ENCODE measurements at regions not wholly inside any gene's neighbourhood (a gene's known extent, or its start where the extent isn't known, plus 50 kb on each side); places are given as distances from the start of the nearest gene placed in this dataset.

DNA sequence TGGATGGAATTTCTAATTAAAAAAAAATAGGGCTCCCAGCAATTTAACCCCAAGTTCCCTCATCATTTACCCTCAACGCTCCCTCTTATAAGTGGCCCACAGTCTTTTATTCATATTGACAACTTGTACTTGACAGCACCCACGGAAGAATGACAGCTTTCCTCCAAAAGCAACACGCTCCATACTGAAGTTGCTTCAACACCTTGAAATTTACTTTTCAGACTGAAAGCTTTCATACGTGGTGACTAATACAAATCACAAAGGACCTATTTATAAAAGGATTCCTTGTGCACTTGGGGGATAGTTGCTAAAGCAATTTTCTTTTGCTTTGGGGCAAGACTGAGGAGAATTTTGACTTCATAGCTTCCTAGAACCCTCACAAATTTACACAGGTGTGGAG lies 1629.4 kb upstream of the SEL1L start:
- TF ChIP-seq, protein P1, sequence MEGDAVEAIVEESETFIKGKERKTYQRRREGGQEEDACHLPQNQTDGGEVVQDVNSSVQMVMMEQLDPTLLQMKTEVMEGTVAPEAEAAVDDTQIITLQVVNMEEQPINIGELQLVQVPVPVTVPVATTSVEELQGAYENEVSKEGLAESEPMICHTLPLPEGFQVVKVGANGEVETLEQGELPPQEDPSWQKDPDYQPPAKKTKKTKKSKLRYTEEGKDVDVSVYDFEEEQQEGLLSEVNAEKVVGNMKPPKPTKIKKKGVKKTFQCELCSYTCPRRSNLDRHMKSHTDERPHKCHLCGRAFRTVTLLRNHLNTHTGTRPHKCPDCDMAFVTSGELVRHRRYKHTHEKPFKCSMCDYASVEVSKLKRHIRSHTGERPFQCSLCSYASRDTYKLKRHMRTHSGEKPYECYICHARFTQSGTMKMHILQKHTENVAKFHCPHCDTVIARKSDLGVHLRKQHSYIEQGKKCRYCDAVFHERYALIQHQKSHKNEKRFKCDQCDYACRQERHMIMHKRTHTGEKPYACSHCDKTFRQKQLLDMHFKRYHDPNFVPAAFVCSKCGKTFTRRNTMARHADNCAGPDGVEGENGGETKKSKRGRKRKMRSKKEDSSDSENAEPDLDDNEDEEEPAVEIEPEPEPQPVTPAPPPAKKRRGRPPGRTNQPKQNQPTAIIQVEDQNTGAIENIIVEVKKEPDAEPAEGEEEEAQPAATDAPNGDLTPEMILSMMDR (conservative IDR thresholded peaks at IDR 0.05; ENCODE audit: low read depth in 2 of 2), result no peak
- TF ChIP-seq, protein P2, sequence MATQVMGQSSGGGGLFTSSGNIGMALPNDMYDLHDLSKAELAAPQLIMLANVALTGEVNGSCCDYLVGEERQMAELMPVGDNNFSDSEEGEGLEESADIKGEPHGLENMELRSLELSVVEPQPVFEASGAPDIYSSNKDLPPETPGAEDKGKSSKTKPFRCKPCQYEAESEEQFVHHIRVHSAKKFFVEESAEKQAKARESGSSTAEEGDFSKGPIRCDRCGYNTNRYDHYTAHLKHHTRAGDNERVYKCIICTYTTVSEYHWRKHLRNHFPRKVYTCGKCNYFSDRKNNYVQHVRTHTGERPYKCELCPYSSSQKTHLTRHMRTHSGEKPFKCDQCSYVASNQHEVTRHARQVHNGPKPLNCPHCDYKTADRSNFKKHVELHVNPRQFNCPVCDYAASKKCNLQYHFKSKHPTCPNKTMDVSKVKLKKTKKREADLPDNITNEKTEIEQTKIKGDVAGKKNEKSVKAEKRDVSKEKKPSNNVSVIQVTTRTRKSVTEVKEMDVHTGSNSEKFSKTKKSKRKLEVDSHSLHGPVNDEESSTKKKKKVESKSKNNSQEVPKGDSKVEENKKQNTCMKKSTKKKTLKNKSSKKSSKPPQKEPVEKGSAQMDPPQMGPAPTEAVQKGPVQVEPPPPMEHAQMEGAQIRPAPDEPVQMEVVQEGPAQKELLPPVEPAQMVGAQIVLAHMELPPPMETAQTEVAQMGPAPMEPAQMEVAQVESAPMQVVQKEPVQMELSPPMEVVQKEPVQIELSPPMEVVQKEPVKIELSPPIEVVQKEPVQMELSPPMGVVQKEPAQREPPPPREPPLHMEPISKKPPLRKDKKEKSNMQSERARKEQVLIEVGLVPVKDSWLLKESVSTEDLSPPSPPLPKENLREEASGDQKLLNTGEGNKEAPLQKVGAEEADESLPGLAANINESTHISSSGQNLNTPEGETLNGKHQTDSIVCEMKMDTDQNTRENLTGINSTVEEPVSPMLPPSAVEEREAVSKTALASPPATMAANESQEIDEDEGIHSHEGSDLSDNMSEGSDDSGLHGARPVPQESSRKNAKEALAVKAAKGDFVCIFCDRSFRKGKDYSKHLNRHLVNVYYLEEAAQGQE (IDR thresholded peaks at IDR 0.05; ENCODE audit: unreplicated experiment), result no peak
- TF ChIP-seq POLR2AphosphoS5 (IDR thresholded peaks at IDR 0.05; ENCODE audit: low read depth) (no peak), EZH2 (IDR thresholded peaks at IDR 0.05; ENCODE audit: low read depth, unreplicated experiment) (no peak), NANOG (IDR thresholded peaks at IDR 0.05; ENCODE audit: borderline replicate concordance) (no peak), ZNF114 (CRISPR knock-in tag; IDR thresholded peaks at IDR 0.05) (no peak), CREB1 (CRISPR knock-in tag; IDR thresholded peaks at IDR 0.05; ENCODE audit: low read depth) (no peak), EZH2phosphoT487 (IDR thresholded peaks at IDR 0.05; ENCODE audit: unreplicated experiment) (no peak), ZNF331 (CRISPR knock-in tag; IDR thresholded peaks at IDR 0.05; ENCODE audit: low read depth) (no peak)

All from GM23338 (cell line).